H7 (cell line): ENCODE measurements at regions not wholly inside any gene's neighbourhood (a gene's known extent, or its start where the extent isn't known, plus 50 kb on each side); places are given as distances from the start of the nearest gene placed in this dataset.
"Not testable (repeated sequence)": the region's sequence is repeated elsewhere in the genome, so short reads cannot be mapped to it uniquely, and the experiment has no call there.

Experiments used
- DNase-seq: peaks from one replicate; pipeline ENCODE4 v3.0.0; 2012
- H3K27me3 ChIP-seq: 2 replicates; pipeline ENCODE4 v1.6.0; 2011; ENCODE audit warnings: mild to moderate bottlenecking, low read length; ENCODE audit not compliant: control insufficient read depth, insufficient read depth
- H3K36me3 ChIP-seq: replicated peaks from 2 replicates; pipeline ENCODE4 v1.5.1; 2011; ENCODE audit warnings: low read length; ENCODE audit not compliant: control insufficient read depth, insufficient read depth
- H3K4me3 ChIP-seq: 2 replicates; pipeline ENCODE4 v1.5.1; 2011; ENCODE audit warnings: low read depth, mild to moderate bottlenecking, control low read depth, low read length, moderate library complexity; ENCODE audit not compliant: insufficient read depth

DNA sequence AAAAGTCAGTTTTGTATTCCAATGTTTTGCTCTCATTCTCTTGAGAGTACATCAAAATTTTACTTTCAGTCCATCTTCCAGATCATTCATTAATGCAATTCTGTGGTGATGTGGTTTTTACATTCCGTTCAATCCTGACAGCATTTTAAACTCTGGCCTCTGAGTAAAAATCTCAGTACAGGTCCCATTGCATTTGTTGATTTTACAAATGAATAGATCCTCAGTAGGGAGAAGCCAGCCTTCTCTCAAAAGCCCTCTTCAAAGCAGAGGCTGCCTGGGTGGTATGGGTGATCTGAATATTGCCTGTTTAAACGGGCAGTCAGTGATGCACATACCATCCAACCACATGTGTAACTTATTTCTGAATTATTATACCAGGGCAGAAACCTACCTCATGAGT lies 72.5 kb upstream of the TSC22D2 start:
- no peaks in the 10 kb centered on the region for H3K36me3 ChIP-seq
- no peak overlapping the region for H3K4me3 ChIP-seq
- no peaks in the 10 kb centered on the region for H3K27me3 ChIP-seq
- peak; percentile 37 for DNase-seq

- H3K4me3 ChIP-seq, result no peak overlapping the region
- DNase-seq, result no peak
- no peaks in the 10 kb centered on the region for H3K36me3 ChIP-seq
- H3K27me3 ChIP-seq, result no peaks in the 10 kb centered on the region
Measured at GRCh38 chr3:150334974-150335373, 73.1 kb upstream of the TSC22D2 start.

GRCh38 chr3:150333477-150333876 lies 74.6 kb upstream of the TSC22D2 start:
- H3K36me3 ChIP-seq, result no peaks in the 10 kb centered on the region
- no peak overlapping the region for H3K4me3 ChIP-seq
- no peak for DNase-seq
- no peaks in the 10 kb centered on the region for H3K27me3 ChIP-seq

DNA sequence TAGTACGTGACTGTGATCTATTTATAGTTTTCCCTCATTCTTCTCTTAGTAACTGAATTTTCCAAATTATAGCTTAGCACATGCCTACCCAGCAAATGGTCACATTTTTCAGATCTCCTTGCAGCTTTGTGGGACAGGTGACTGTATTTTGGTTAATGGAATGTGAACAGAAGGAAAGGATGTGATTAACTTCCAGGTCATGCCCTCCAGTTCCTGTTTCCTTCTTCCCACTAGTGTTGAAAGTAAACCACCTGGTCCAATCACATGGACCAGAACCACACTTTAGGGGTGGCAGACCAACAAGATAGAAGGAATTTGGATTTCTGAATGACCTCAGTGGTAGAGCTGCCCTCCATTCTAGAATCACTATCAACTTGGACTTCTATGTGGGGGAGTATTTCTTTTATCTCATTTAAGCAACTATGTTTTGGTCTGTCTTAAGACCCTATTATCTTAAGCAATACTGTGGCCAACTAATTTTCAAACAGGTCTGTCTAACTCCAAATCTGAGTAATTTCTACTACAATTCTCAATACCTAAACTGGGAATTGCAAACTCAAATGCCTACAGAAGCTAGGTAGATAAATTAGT lies 76.0 kb upstream of the TSC22D2 start:
- DNase-seq, result no peak
- Histone ChIP-seq H3K4me3 (no peak overlapping the region), H3K36me3 (no peaks in the 10 kb centered on the region), H3K27me3 (no peaks in the 10 kb centered on the region)

DNA sequence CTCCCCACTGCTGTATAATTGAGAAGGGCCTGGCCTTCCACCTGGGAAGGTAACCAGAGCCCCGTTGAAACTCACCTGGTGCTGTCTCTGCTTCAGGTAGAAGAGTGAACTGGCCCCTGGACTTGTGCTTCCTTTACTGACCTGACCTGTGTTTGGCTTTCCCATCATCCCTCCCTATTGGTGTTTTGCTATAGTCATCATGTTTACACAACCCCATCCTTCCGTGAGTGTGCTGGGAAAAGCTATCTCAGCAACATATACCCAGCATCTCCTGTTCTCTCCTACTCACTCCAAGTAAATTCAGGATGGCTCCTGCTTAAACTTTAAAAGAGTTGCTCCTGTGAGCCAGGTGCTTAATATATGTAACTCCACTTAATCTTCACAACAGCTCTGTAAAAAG lies 77.2 kb upstream of the TSC22D2 start:
- no peak for DNase-seq
- no peaks in the 10 kb centered on the region for H3K36me3 ChIP-seq
- H3K27me3 ChIP-seq, result no peaks in the 10 kb centered on the region
- H3K4me3 ChIP-seq, result no peak overlapping the region

GRCh38 chr3:150330174-150330573 lies 77.9 kb upstream of the TSC22D2 start:
- no peak for DNase-seq
- H3K4me3 ChIP-seq, result no peak overlapping the region
- H3K27me3 ChIP-seq, result no peaks in the 10 kb centered on the region
- H3K36me3 ChIP-seq, result no peaks in the 10 kb centered on the region

DNA sequence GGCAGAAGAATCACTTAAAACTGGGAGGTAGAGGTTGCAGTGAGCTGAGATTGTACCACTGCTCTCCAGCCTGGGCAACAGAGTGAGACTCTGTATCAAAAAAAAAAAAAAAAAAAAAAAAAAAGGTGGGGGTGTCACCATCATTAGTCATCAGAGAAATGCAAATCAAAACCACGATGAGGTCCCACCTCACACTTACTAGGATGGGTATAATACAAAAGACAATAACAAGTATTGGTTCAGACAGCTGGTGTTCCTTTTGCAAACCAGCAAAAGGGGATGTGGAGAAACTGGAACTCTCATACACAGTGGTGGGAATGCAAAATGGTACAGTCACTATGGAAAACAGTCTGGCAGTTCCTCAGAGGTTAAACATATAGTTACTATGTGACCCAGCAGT lies 78.7 kb upstream of the TSC22D2 start:
- Histone ChIP-seq H3K4me3 (no peak overlapping the region), H3K36me3 (no peaks in the 10 kb centered on the region), H3K27me3 (no peaks in the 10 kb centered on the region)
- DNase-seq, result no peak

DNA sequence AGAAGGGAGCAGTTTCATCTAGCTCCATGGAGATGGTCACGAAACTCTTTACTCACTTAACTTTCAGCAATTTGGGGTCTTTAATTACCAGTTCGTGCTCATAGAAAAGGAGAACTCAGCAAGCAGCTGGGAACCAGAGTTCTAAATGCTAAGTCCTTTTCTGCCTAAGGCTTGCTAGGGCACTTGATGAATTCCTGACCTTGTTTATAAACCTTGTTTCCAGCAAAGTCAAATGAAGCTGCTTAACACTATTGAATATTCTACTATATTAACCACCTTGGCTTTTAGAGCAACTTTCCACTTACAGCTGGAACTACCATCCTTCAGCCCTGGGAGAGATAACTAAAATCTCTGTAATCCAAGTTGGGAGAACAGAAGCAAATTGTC lies 79.5 kb upstream of the TSC22D2 start:
- Histone ChIP-seq H3K36me3 (no peaks in the 10 kb centered on the region), H3K27me3 (no peaks in the 10 kb centered on the region), H3K4me3 (no peak overlapping the region)
- no peak for DNase-seq

- no peak for DNase-seq
- Histone ChIP-seq H3K4me3 (no peak overlapping the region), H3K27me3 (no peaks in the 10 kb centered on the region), H3K36me3 (no peaks in the 10 kb centered on the region)
Measured at GRCh38 chr3:150327678-150328653, 80.1 kb upstream of the TSC22D2 start.

- Histone ChIP-seq H3K4me3 (no peak overlapping the region), H3K27me3 (no peaks in the 10 kb centered on the region), H3K36me3 (no peaks in the 10 kb centered on the region)
- no peak for DNase-seq
Measured at GRCh38 chr3:150324788-150325187, 83.3 kb upstream of the TSC22D2 start.

DNA sequence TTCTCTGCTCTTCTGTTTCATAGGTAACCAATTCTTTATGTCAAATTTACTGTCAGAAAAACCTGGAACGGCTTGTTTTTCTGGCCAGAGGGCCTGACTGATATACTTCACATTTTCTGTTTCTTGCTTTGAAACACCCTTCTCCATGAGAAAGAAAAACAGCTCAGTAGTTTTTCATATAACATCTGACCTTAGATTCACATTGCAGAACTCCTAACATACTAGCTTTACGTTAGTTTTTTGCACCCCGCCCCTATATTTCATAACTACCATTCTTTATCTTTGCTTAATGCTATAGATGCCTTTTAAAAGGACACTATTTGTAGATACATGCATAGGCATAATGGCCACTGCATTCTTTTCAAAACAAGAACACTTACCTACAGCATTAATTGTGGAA lies 83.9 kb upstream of the TSC22D2 start:
- Histone ChIP-seq H3K4me3 (no peak overlapping the region), H3K27me3 (no peaks in the 10 kb centered on the region), H3K36me3 (no peaks in the 10 kb centered on the region)
- DNase-seq, result no peak

DNA sequence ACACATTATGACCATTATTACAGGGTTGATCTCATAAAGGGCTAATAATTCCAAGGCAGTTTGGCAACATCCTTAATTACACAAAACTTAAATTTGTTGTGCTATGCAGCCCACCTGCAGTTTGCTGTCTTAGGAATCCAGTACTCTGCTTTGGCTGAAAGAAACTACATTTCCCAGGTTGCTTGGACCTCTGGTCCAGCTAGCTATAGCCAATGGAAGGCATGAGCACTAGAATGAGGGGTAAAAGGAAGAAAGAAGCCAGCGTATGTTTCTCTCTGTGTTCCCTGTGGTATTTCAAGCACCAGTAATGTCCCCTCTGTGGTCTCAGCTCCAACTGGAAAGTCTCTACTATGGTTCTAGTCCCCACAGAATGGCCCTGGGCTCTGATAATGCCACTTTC lies 84.3 kb upstream of the TSC22D2 start:
- H3K4me3 ChIP-seq, result no peak overlapping the region
- H3K27me3 ChIP-seq, result no peaks in the 10 kb centered on the region
- no peak for DNase-seq
- H3K36me3 ChIP-seq, result no peaks in the 10 kb centered on the region

DNA sequence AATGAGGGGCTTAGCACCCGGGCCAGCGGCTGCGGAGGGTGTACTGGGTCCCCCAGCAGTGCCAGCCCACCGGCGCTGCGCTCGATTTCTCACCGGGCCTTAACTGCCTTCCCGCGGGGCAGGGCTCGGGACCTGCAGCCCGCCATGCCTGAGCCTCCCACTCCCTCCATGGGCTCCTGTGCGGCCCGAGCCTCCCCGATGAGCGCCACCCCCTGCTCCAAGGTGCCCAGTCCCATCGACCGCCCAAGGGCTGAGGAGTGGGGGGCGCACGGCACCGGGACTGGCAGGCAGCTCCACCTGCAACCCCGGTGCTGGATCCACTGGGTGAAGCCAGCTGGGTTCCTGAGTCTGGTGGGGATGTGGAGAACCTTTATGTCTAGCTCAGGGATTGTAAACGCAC lies 85.0 kb upstream of the TSC22D2 start:
- H3K4me3 ChIP-seq, H3K36me3 ChIP-seq, H3K27me3 ChIP-seq, DNase-seq: not testable (repeated sequence)

DNA sequence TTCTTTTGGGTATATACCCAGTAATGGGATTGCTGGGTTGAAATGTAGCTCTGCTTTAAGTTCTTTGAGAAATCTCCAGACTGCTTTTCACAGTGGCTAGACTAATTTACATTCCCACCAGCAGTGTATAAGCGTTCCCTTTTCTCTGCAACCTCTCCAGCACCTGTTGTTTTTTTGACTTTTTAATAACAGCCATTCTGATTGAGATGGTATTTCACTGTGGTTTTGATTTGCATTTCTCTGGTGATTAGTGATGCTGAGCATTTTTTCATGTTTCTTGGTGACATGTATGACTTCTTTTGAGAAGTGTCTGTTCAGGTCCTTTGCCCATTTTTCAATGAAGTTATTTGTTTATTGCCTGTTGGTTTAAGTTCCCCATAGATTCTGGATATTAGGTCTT lies 87.1 kb upstream of the TSC22D2 start:
- H3K4me3 ChIP-seq, DNase-seq, H3K36me3 ChIP-seq, H3K27me3 ChIP-seq: not testable (repeated sequence)

DNA sequence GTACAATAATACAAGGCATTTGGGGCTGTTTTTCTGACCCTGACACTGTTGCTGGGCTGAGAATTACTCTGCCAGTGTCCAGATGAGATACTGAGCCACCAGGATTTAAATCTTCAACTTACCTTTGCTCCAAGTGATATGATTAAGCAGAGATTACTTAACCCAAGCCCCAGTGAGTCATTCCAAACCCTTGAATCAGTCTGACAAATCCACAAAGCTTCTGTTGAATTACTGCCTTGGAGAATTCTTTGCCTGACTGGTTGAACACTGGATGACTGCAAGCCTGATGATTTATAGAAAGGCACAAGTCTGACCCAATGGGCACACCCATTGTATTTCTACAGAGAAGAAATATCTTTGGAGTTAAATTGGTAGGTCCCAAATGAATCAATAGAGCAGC lies 88.2 kb upstream of the TSC22D2 start:
- DNase-seq, result no peak
- no peak overlapping the region for H3K4me3 ChIP-seq
- no peaks in the 10 kb centered on the region for H3K36me3 ChIP-seq
- H3K27me3 ChIP-seq, result no peaks in the 10 kb centered on the region
